ENCODE measurements at regions not wholly inside any gene's neighbourhood (a gene's known extent, or its start where the extent isn't known, plus 50 kb on each side); places are given as distances from the start of the nearest gene placed in this dataset.
"Not testable (repeated sequence)": the region's sequence is repeated elsewhere in the genome, so short reads cannot be mapped to it uniquely, and the experiment has no call there.

GRCh38 chr13:58946274-58946673 lies 1217.5 kb downstream of the DIAPH3 start:
- no peak for DNase-seq

- DNase-seq: no peak
Observed at GRCh38 chr13:58949646-58950045, 1214.1 kb downstream of the DIAPH3 start.

DNA sequence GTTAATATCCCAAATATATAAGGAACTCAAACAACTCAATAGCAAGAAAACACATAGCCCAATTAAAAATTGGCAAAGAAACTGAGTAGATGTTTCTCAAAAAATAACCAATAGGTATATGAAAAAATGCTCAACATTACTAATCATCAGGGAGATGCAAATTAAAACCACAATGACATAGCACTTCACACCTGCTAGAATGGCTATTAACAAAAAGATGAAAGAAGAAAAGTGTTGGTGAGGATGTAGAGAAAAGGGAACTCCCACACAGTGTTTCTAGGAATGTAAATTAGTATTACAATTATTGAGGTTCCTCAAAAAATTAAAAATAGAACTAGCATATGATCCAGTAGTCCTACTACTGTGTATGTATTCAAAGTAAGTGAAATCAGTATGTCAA lies 1212.8 kb downstream of the DIAPH3 start:
- DNase-seq: no peak

- no peak for DNase-seq
Observed at GRCh38 chr13:58953638-58954037, 1210.1 kb downstream of the DIAPH3 start.

- DNase-seq: no peak
Observed at GRCh38 chr13:58955546-58956385, 1208.0 kb downstream of the DIAPH3 start.

DNA sequence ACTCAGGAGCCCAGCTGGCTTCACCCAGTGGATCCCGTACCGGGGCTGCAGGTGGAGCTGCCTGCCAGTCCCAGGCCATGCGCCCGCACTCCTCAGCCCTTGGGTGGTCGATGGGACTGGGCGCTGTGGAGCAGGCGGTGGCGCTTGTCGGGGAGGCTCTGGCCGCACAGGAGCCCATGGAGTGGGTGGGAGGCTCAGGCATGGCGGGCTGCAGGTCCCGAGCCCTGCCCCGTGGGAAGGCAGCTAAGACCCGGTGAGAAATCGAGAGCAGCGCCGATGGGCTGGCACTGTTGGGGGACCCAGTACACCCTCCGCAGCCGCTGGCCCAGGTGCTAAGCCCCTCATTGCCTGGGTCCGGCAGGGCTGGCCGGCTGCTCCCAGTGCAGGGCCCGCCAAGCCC lies 1205.6 kb downstream of the DIAPH3 start:
- DNase-seq: not testable (repeated sequence)

DNA sequence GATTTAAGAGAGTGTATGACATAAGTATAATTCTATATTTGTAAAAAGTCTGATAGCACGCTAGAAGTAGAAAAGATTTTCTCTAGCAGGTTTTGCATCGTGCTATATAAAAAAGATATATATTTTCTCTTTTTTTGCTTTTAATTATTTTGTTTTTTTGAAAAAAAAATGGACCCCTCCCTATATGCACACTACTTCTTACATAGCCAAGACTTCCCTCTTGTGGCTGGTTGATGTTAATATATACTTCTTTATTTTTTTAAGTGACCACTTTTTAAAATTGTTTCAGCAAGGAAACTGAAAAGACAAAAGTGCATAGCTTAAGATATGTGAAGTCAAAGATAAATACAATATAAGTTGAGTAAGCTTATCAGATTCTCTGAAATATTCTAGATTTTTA lies 1202.8 kb downstream of the DIAPH3 start:
- DNase-seq: no peak

DNA sequence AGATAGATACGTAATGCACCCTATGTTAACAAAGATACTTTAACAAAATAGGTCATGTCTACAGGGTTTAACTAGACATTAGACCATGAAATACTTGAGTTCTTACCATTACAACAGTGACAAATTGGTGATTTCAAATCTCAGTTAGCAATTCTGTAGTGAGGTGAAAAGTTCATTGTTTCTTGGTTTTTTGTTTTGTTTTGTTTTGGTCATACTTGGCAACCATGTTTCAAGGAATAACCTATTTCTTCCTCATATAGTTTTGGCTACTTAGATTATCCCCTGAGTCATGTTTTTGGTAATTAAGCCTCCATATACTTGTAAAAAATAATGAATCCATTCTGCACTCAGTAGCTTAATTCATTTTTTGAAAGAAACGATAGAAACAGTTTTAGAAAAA lies 1200.4 kb downstream of the DIAPH3 start:
- no peak for DNase-seq

GRCh38 chr13:58964048-58964447 lies 1199.7 kb downstream of the DIAPH3 start:
- no peak for DNase-seq

- DNase-seq: no peak
Observed at GRCh38 chr13:58977085-58977484, 1186.6 kb downstream of the DIAPH3 start.

DNA sequence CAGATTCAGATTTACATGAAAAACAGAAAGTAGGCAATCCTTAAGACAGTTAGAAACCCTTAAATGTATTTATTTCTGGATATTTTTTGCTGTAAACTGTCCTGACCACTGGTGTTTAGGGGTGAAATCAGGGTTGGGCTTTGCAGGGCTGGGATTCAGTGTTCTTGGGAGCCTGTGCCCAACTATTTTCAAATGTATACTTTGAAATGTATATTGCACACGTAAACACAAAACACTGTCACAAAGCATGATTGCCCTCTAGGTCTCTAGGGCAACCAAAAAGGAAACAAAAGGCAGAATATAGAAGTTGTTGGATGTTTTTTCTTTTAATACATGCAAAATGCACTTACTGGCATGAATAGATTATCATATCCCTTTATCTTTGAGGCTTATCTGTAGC lies 1185.4 kb downstream of the DIAPH3 start:
- DNase-seq: no peak

DNA sequence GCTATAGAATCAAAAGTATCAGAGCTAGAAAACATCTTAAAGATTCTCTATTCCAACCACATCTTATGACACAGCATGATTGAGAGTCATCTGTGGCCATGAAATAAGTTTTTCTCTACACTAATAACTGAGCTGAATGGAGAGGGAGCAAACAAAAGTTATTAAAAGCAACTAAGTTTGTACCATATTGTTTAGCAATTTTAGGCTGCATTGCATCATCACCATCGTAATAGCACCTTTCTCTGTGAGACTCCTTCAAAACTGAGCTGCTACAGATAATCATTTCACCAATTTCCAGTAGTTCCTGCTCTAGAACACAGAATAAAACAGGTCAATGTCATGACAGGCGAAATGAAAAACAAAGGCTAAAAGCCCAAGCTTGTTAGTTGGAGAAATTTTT lies 1183.9 kb downstream of the DIAPH3 start:
- no peak for DNase-seq

DNA sequence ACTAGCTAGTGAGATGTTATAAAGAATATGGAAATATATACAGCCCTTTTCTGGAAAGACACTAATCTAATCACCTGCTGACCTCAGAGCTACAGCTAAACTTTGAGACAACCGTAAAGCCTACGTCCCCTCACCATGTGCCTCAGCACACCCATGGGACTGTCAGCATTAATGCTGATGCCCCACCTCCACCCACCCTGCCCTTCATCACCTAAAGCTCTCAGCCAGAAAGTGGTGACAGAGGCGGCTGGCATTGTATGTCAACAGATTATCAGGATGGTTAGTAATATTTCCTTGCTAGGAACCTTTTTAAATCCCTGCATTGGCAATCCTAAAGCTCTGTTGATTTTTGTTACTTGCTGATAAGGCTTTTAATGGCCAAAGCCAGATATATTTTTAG lies 1177.9 kb downstream of the DIAPH3 start:
- DNase-seq: no peak

- no peak for DNase-seq
Observed at GRCh38 chr13:58989556-58989955, 1174.2 kb downstream of the DIAPH3 start.

GRCh38 chr13:58991826-58992477 lies 1171.8 kb downstream of the DIAPH3 start:
- no peak for DNase-seq

GRCh38 chr13:58992478-58993042 lies 1171.2 kb downstream of the DIAPH3 start:
- DNase-seq: no peak

GRCh38 chr13:58994077-58994476 lies 1169.7 kb downstream of the DIAPH3 start:
- DNase-seq: no peak

GRCh38 chr13:58994777-58995176 lies 1169.0 kb downstream of the DIAPH3 start:
- DNase-seq: no peak

GRCh38 chr13:58998716-58999115 lies 1165.0 kb downstream of the DIAPH3 start:
- no peak for DNase-seq

DNA sequence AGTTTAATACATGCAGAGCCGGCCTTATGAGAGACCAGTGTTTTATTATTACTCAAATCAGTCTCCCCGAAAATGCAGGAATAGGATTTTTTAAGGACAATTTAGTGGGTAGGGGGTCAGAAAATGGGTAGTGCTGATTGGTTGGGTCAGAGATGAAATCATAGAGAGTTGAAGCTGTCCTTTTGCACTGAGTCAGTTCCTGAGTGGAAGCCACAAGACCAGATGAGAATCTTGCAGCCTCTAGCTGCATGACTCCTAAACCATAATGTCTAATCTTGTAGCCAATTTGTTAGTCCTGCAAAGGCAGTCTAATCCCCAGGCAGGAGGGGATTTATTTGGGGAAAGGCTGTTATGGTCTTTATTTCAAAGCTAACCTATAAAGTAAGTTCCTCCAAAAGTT lies 1163.9 kb downstream of the DIAPH3 start:
- DNase-seq: no peak

GRCh38 chr13:59000770-59001169 lies 1163.0 kb downstream of the DIAPH3 start:
- no peak for DNase-seq

- no peak for DNase-seq
Observed at GRCh38 chr13:59012731-59013130, 1151.0 kb downstream of the DIAPH3 start.

GRCh38 chr13:59016250-59016649 lies 1147.5 kb downstream of the DIAPH3 start:
- no peak for DNase-seq

GRCh38 chr13:59024434-59024833 lies 1139.3 kb downstream of the DIAPH3 start:
- DNase-seq: no peak

Measured in CD4-positive, alpha-beta T cell treated with Interleukin-17A for 4 hours (primary cell).